PC-9 (cell line): ENCODE measurements at regions not wholly inside any gene's neighbourhood (a gene's known extent, or its start where the extent isn't known, plus 50 kb on each side); places are given as distances from the start of the nearest gene placed in this dataset.

ENCODE experiments used
- EZH2 ChIP-seq: fragments of 200-600 bp; sonication (generic); IDR thresholded peaks from 2 replicates; pipeline ENCODE4 v1.8.0; 2017; ENCODE audit warnings: antibody characterized with exemption, low read depth
- TF ChIP-seq, protein P1 (sequence below): fragments of 200-600 bp; sonication (generic); conservative IDR thresholded peaks from 2 replicates; pipeline ENCODE4 v1.6.1; 2017; ENCODE audit warnings: mixed run types, antibody characterized with exemption, mild to moderate bottlenecking, moderate library complexity

DNA sequence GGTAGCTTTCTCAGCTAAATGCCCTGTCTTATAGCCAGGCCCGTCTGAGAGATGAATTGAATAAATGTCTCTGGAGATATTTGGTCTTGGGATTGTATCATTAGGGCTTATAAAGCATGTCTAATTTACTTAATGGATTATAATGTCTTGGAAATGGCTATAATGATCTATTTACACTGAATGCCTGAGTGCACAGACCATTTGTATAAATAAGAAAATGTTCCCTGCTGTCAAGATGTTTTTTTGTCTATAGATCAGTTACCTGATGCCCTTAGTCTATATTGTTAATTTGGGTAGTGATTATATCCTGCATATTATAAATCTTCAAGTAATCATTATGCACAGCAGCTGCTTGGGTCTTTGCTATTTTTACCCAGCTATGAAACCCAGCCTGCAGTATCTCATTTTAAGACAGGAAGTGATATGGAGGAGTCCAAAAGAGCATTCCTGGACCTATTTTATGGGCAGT lies 112.9 kb upstream of the ACTBL2 start:
- TF ChIP-seq, protein P1, sequence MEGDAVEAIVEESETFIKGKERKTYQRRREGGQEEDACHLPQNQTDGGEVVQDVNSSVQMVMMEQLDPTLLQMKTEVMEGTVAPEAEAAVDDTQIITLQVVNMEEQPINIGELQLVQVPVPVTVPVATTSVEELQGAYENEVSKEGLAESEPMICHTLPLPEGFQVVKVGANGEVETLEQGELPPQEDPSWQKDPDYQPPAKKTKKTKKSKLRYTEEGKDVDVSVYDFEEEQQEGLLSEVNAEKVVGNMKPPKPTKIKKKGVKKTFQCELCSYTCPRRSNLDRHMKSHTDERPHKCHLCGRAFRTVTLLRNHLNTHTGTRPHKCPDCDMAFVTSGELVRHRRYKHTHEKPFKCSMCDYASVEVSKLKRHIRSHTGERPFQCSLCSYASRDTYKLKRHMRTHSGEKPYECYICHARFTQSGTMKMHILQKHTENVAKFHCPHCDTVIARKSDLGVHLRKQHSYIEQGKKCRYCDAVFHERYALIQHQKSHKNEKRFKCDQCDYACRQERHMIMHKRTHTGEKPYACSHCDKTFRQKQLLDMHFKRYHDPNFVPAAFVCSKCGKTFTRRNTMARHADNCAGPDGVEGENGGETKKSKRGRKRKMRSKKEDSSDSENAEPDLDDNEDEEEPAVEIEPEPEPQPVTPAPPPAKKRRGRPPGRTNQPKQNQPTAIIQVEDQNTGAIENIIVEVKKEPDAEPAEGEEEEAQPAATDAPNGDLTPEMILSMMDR = no peak
- no peak for TF ChIP-seq EZH2
